B cell (primary cell): ENCODE measurements at regions not wholly inside any gene's neighbourhood (a gene's known extent, or its start where the extent isn't known, plus 50 kb on each side); places are given as distances from the start of the nearest gene placed in this dataset.

Source experiments
- ATAC-seq: fragments of 200-7000 bp; cut with Tn5 transposase; one replicate; pipeline ENCODE4 v1.10.0; 2021; ENCODE audit warnings: low read depth, mild to moderate bottlenecking, moderate number of reproducible peaks, moderate library complexity
- CTCF ChIA-PET: fragments of 350-600 bp; sonication (Branson Sonifier 250); formaldehyde crosslinking; loops from one replicate; lab custom pipeline; 2021; ENCODE audit warnings: antibody characterized with exemption, inconsistent platforms; lab: Charles Lee
- POLR2A ChIA-PET: fragments of 350-600 bp; sonication (Branson Sonifier 250); formaldehyde crosslinking; loops from one replicate; lab custom pipeline; 2021; ENCODE audit warnings: antibody characterized with exemption; lab: Charles Lee
- DNase-seq: peaks from one replicate; pipeline ENCODE4 v3.0.0; 2013
- H2AFZ ChIP-seq: 2 replicates; pipeline ENCODE4 v1.6.1; 2012; ENCODE audit warnings: mild to moderate bottlenecking, low read depth, low read length; ENCODE audit not compliant: insufficient read depth, poor library complexity, severe bottlenecking
- H3K27ac ChIP-seq, 2 donors: 1 replicate in 1 of 2; 2 replicates in 1 of 2; pipeline ENCODE4 v1.5.1; 2012 to 2013; ENCODE audit warnings: low read length in 2 of 2, mild to moderate bottlenecking in 2 of 2, moderate library complexity in 1 of 2
- H3K27me3 ChIP-seq, 4 experiments: fragments of 200-600 bp in 1 of 4; sonication (generic) in 1 of 4; replicated peaks in 1 of 4; 1 replicate in 2 of 4; 2 replicates in 2 of 4; pipeline versions ENCODE4 v1.6.1 to v1.7.0; 2013 to 2016; ENCODE audit warnings: low read length in 3 of 4, mild to moderate bottlenecking in 2 of 4, mixed read lengths in 1 of 4, moderate library complexity in 1 of 4; ENCODE audit not compliant: insufficient read depth in 4 of 4, control insufficient read depth in 3 of 4; ENCODE audit errors: control extremely low read depth in 1 of 4
- H3K36me3 ChIP-seq, 2 experiments: replicated peaks in 1 of 2; 1 replicate in 1 of 2; 2 replicates in 1 of 2; pipeline versions ENCODE4 v1.6.1 to v1.7.1; 2013; ENCODE audit warnings: low read length in 1 of 2; ENCODE audit not compliant: insufficient read depth in 2 of 2, control insufficient read depth in 1 of 2; ENCODE audit errors: control extremely low read depth in 1 of 2, extremely low read depth in 1 of 2
- H3K4me1 ChIP-seq, 2 donors: fragments of 200-600 bp in 1 of 2; sonication (generic) in 1 of 2; 1 replicate in 1 of 2; 2 replicates in 1 of 2; pipeline versions ENCODE4 v1.5.1 to v1.6.1; 2013 to 2017; ENCODE audit warnings: low read length in 2 of 2; ENCODE audit not compliant: control insufficient read depth in 2 of 2, insufficient read depth in 2 of 2
- H3K4me2 ChIP-seq: replicated peaks from 2 replicates; pipeline ENCODE3; 2012; ENCODE audit warnings: mild to moderate bottlenecking, low read depth, low read length; ENCODE audit not compliant: poor library complexity, severe bottlenecking
- H3K4me3 ChIP-seq, 5 experiments: fragments of 200-600 bp in 1 of 5; sonication (generic) in 1 of 5; 1 replicate in 3 of 5; 2 replicates in 2 of 5; pipeline versions ENCODE4 v1.5.1 to v1.7.0; 2011 to 2016; ENCODE audit warnings: low read length in 4 of 5, mild to moderate bottlenecking in 4 of 5, low read depth in 2 of 5, control low read depth in 1 of 5, moderate library complexity in 1 of 5; ENCODE audit not compliant: insufficient read depth in 1 of 5; ENCODE audit errors: control extremely low read depth in 1 of 5, extremely low read depth in 1 of 5
- H3K79me2 ChIP-seq: fragments of 200-600 bp; sonication (generic); one replicate; pipeline ENCODE4 v1.6.0; 2016; ENCODE audit warnings: low read length; ENCODE audit not compliant: control insufficient read depth, insufficient read depth
- H3K9ac ChIP-seq: fragments of 200-600 bp; sonication (generic); 2 replicates; pipeline ENCODE4 v1.6.1; 2017; ENCODE audit warnings: mild to moderate bottlenecking, low read length, moderate library complexity
- H3K9me3 ChIP-seq, 3 donors: one replicate each; pipeline versions ENCODE4 v1.6.1 to v1.7.1; 2013; ENCODE audit warnings: low read length in 2 of 3; ENCODE audit not compliant: control insufficient read depth in 2 of 3, insufficient read depth in 1 of 3; ENCODE audit errors: control extremely low read depth in 1 of 3
- H4K20me1 ChIP-seq: 2 replicates; pipeline ENCODE4 v1.6.0; 2012; ENCODE audit warnings: mild to moderate bottlenecking, low read length; ENCODE audit not compliant: insufficient read depth, control insufficient read depth, poor library complexity, severe bottlenecking
- H3K27ac Mint-ChIP-seq: one replicate; pipeline ENCODE4 v1.8.0; 2021; ENCODE audit warnings: mixed read lengths
- H3K27me3 Mint-ChIP-seq: one replicate; pipeline ENCODE4 v1.8.0; 2021; ENCODE audit warnings: mixed read lengths
- H3K4me1 Mint-ChIP-seq: one replicate; pipeline ENCODE4 v1.8.0; 2021; ENCODE audit warnings: mixed read lengths
- H3K4me3 Mint-ChIP-seq: one replicate; pipeline ENCODE4 v1.8.0; 2021; ENCODE audit warnings: mixed read lengths
- H3K9me3 Mint-ChIP-seq: one replicate; pipeline ENCODE4 v1.8.0; 2022; ENCODE audit warnings: mixed read lengths; ENCODE audit not compliant: insufficient read depth
- CTCF ChIP-seq: fragments of 200-600 bp; IDR thresholded peaks from one replicate; pipeline ENCODE4 v1.8.0; 2022; ENCODE audit warnings: antibody characterized with exemption, mild to moderate bottlenecking
- EZH2 ChIP-seq: IDR thresholded peaks from 2 replicates; pipeline ENCODE4 v1.6.1; 2012; ENCODE audit warnings: borderline replicate concordance, low read depth, mild to moderate bottlenecking, moderate library complexity, low read length; ENCODE audit not compliant: insufficient read depth, poor library complexity, severe bottlenecking
- WGBS: methylation state at CpG from one replicate; pipeline ENCODE4 v1.1.5; 2013; ENCODE audit warnings: missing lambda C conversion rate; ENCODE audit not compliant: insufficient coverage; 5-methylcytosine and 5-hydroxymethylcytosine counted together
- intact Hi-C: fragments of 100-400 bp; cut with micrococcal nuclease; formaldehyde crosslinking; loops from one replicate; pipeline ENCODE4 v1.10.0; 2022

DNA sequence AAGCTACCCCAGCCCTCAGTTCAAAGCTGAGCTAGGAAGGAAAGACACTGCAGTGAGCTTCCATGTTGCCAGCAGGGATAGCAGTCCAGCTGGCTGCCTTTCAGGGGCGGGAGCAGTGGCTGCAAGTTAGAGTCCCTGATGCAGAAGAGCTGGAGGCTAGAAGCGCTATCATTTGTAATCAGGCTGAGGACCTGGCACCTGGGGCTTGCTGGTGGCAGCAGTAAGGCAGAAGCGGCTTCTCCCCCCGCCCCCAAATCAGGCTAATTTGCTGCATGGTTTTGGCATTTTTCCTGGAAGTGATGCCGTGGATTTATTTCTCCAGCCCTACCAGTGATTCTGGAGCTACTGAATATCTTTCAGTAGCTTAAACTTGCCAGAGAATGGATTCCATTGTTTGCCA, 203.3 kb downstream of the CLCN4 start:
- no peak overlapping the region for H3K4me3 ChIP-seq
- no peak overlapping the region for H3K4me2 ChIP-seq
- H3K4me1 ChIP-seq = no peaks in the 10 kb centered on the region
- Mint-ChIP-seq H3K4me3 (no peak overlapping the region), H3K27ac (no peak overlapping the region), H3K4me1 (no peaks in the 10 kb centered on the region), H3K9me3 (no peaks in the 10 kb centered on the region), H3K27me3 (peaks cover 7% of the 10 kb centered on the region)
- POLR2A ChIA-PET = no interaction called here
- no peak overlapping the region for H3K9ac ChIP-seq
- no peaks in the 10 kb centered on the region for H3K27me3 ChIP-seq
- no peaks in the 10 kb centered on the region for H3K36me3 ChIP-seq
- WGBS = no CpG with 5 or more reads among the region's 5 CpGs
- TF ChIP-seq EZH2 (no peak), CTCF (no peak)
- CTCF ChIA-PET = no interaction called here
- DNase-seq = no peak
- no peak overlapping the region for H2AFZ ChIP-seq
- no peak for ATAC-seq
- H4K20me1 ChIP-seq = no peaks in the 10 kb centered on the region
- H3K9me3 ChIP-seq = no peaks in the 10 kb centered on the region
- H3K27ac ChIP-seq = no peak overlapping the region
- no peaks in the 10 kb centered on the region for H3K79me2 ChIP-seq
- intact Hi-C loops = no loop called here

DNA sequence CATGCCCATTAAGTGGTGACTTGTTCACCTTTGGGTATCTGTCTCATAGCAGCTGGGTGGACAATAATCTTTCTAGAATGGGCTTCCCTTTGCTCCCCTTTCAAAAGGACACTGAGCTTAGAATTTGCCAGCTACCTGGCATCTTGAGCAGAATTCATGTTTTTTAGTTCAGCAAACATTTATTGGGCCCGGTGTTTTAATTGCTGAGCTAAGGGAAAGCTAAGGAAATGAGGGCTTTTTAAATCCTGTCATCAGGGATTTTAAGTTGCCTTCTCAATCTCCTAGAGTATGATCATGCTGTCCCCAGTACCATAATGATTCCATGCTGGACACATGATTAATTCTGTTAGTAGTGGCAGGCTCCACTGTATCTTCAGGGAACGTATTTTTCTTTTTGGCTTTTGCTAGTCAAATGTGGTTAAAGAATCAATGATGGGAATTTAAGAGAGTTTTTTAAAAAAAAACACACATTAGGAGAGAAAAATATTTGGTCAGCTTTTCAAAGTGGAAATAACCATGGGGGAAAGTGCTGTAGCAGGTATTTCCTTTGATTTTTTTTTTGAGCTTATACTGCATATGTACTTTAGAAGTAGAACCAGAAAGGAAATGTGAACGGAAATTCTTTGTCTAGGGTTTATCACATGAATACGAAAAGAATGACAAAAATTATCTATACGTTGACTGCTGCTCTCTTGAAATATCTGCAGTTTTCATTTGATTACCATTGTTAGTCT, 208.9 kb downstream of the CLCN4 start:
- H4K20me1 ChIP-seq = no peaks in the 10 kb centered on the region
- H3K4me1 ChIP-seq = no peaks in the 10 kb centered on the region
- POLR2A ChIA-PET = no interaction called here
- H3K36me3 ChIP-seq = no peaks in the 10 kb centered on the region
- CTCF ChIA-PET = no interaction called here
- H3K4me3 Mint-ChIP-seq = no peak overlapping the region
- ATAC-seq = no peak
- no peaks in the 10 kb centered on the region for H3K79me2 ChIP-seq
- H3K9me3 Mint-ChIP-seq = no peaks in the 10 kb centered on the region
- H3K4me2 ChIP-seq = no peak overlapping the region
- H3K27ac ChIP-seq = no peak overlapping the region
- no peak overlapping the region for H3K9ac ChIP-seq
- H3K4me1 Mint-ChIP-seq = no peaks in the 10 kb centered on the region
- H3K27ac Mint-ChIP-seq = no peak overlapping the region
- H3K4me3 ChIP-seq = no peak overlapping the region
- H3K9me3 ChIP-seq = no peaks in the 10 kb centered on the region
- no peaks in the 10 kb centered on the region for H3K27me3 Mint-ChIP-seq
- intact Hi-C loops = no loop called here
- TF ChIP-seq EZH2 (no peak), CTCF (no peak)
- DNase-seq = no peak
- no peak overlapping the region for H2AFZ ChIP-seq
- WGBS = no CpG with 5 or more reads among the region's 5 CpGs
- H3K27me3 ChIP-seq = no peaks in the 10 kb centered on the region
